Panc1 (cell line): ENCODE measurements at regions not wholly inside any gene's neighbourhood (a gene's known extent, or its start where the extent isn't known, plus 50 kb on each side); places are given as distances from the start of the nearest gene placed in this dataset.

Experiments used
- ATAC-seq: fragments of 200-7000 bp; cut with Tn5 transposase; 2 replicates; pipeline ENCODE4 v1.9.1; 2020; ENCODE audit warnings: mild to moderate bottlenecking, moderate library complexity
- BruUV-seq: library from RNA; stranded (reverse); fragments of 400-500 nt; replicated peaks from 2 replicates; lab custom pipeline; 2021; lab: Mats Ljungman, UMichigan
- CTCF ChIA-PET: fragments of 300-600 bp; sonication (Branson Sonifier 250); formaldehyde crosslinking; loops from one replicate; lab custom pipeline; 2022; ENCODE audit warnings: antibody characterized with exemption; lab: Charles Lee
- POLR2A ChIA-PET: fragments of 300-600 bp; sonication (Branson Sonifier 250); formaldehyde crosslinking; loops from one replicate; lab custom pipeline; 2022; ENCODE audit warnings: antibody characterized with exemption; lab: Charles Lee
- DNase-seq: peaks from one replicate; pipeline ENCODE4 v3.0.0-alpha.2; 2010; ENCODE audit warnings: low read depth, low spot score
- H3K27ac ChIP-seq: 2 replicates; pipeline ENCODE4 v1.5.1; 2011; ENCODE audit warnings: mild to moderate bottlenecking, low read length, inconsistent platforms
- H3K27me3 ChIP-seq: fragments of 200-500 bp; sonication (Bioruptor generic); 2 replicates; pipeline ENCODE4 v1.6.0; 2014; ENCODE audit warnings: low read length, inconsistent platforms; ENCODE audit not compliant: control insufficient read depth, insufficient read depth
- H3K36me3 ChIP-seq: fragments of 200-500 bp; sonication (Bioruptor generic); 2 replicates; pipeline ENCODE4 v1.5.1; 2014; ENCODE audit warnings: inconsistent platforms, mild to moderate bottlenecking, low read length, moderate library complexity; ENCODE audit not compliant: control insufficient read depth, insufficient read depth
- H3K4me1 ChIP-seq: 2 replicates; pipeline ENCODE4 v1.5.1; 2011; ENCODE audit warnings: inconsistent platforms, mild to moderate bottlenecking, low read length, moderate library complexity; ENCODE audit not compliant: control insufficient read depth, insufficient read depth
- H3K4me3 ChIP-seq, 2 experiments: 2 replicates each; pipeline ENCODE4 v1.5.1; 2011 to 2012; ENCODE audit warnings: low read depth in 2 of 2, low read length in 2 of 2, mild to moderate bottlenecking in 2 of 2, inconsistent platforms in 1 of 2, moderate library complexity in 1 of 2
- H3K9me3 ChIP-seq: fragments of 200-500 bp; sonication (Bioruptor generic); 2 replicates; pipeline ENCODE4 v1.5.1; 2014; ENCODE audit warnings: low read depth, mild to moderate bottlenecking, inconsistent platforms, low read length, moderate library complexity; ENCODE audit not compliant: control insufficient read depth, insufficient read depth
- POLR2AphosphoS5 ChIP-seq: IDR thresholded peaks from 2 replicates; pipeline ENCODE4 v1.6.1; 2012; ENCODE audit warnings: mild to moderate bottlenecking, low read depth, low read length, moderate library complexity
- SIN3A ChIP-seq: IDR thresholded peaks from 2 replicates; pipeline ENCODE4 v1.6.1; 2012; ENCODE audit warnings: low read depth, mild to moderate bottlenecking, low read length, moderate library complexity, borderline replicate concordance; ENCODE audit not compliant: insufficient read depth
- TCF7L2 ChIP-seq: IDR thresholded peaks from 2 replicates; pipeline ENCODE4 v1.6.1; 2011; ENCODE audit warnings: mild to moderate bottlenecking, low read depth, low read length, inconsistent platforms
- in situ Hi-C: cut with HindIII; loops from 2 replicates; pipeline ENCODE4 v1.10.0; 2016; ENCODE audit warnings: low sequenced_read_pairs, low pct_unique_long_range_greater_than_20kb
- intact Hi-C: fragments of 100-400 bp; cut with micrococcal nuclease; formaldehyde crosslinking; loops from one replicate; pipeline ENCODE4 v1.10.0; 2022; ENCODE audit not compliant: unreplicated experiment
- TF ChIP-seq, protein P1 (sequence below), 2 experiments: IDR thresholded peaks; 2 replicates each; pipeline ENCODE4 v1.6.1; 2011 to 2012; ENCODE audit warnings: low read depth in 2 of 2, control low read depth in 1 of 2, low read length in 1 of 2, mild to moderate bottlenecking in 1 of 2, moderate library complexity in 1 of 2; ENCODE audit not compliant: insufficient read depth in 1 of 2
- TF ChIP-seq, protein P2 (sequence below): fragments of 450-650 bp; IDR thresholded peaks from 2 replicates; pipeline ENCODE4 v1.5.1; 2017; ENCODE audit warnings: mild to moderate bottlenecking

GRCh38 chr13:59229861-59230260 lies 933.9 kb downstream of the DIAPH3 start:
- Histone ChIP-seq H3K4me3 (no peak overlapping the region), H3K9me3 (no peaks in the 10 kb centered on the region), H3K4me1 (no peaks in the 10 kb centered on the region), H3K27me3 (no peaks in the 10 kb centered on the region), H3K36me3 (no peaks in the 10 kb centered on the region), H3K27ac (no peak overlapping the region)
- ChIA-PET CTCF (no interaction called here), POLR2A (no interaction called here)
- no peak for ATAC-seq
- no TSS peak for BruUV-seq
- DNase-seq: no peak
- in situ Hi-C loops (no loop called here), intact Hi-C loops (no loop called here)
- TF ChIP-seq SIN3A: no peak
- TF ChIP-seq, protein P1, sequence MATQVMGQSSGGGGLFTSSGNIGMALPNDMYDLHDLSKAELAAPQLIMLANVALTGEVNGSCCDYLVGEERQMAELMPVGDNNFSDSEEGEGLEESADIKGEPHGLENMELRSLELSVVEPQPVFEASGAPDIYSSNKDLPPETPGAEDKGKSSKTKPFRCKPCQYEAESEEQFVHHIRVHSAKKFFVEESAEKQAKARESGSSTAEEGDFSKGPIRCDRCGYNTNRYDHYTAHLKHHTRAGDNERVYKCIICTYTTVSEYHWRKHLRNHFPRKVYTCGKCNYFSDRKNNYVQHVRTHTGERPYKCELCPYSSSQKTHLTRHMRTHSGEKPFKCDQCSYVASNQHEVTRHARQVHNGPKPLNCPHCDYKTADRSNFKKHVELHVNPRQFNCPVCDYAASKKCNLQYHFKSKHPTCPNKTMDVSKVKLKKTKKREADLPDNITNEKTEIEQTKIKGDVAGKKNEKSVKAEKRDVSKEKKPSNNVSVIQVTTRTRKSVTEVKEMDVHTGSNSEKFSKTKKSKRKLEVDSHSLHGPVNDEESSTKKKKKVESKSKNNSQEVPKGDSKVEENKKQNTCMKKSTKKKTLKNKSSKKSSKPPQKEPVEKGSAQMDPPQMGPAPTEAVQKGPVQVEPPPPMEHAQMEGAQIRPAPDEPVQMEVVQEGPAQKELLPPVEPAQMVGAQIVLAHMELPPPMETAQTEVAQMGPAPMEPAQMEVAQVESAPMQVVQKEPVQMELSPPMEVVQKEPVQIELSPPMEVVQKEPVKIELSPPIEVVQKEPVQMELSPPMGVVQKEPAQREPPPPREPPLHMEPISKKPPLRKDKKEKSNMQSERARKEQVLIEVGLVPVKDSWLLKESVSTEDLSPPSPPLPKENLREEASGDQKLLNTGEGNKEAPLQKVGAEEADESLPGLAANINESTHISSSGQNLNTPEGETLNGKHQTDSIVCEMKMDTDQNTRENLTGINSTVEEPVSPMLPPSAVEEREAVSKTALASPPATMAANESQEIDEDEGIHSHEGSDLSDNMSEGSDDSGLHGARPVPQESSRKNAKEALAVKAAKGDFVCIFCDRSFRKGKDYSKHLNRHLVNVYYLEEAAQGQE (IDR thresholded peaks at IDR 0.05; ENCODE audit: insufficient read depth in 1 of 2, low read depth in 2 of 2, low read length in 1 of 2): no peak
- TF ChIP-seq POLR2AphosphoS5: no peak
- TF ChIP-seq, protein P2, sequence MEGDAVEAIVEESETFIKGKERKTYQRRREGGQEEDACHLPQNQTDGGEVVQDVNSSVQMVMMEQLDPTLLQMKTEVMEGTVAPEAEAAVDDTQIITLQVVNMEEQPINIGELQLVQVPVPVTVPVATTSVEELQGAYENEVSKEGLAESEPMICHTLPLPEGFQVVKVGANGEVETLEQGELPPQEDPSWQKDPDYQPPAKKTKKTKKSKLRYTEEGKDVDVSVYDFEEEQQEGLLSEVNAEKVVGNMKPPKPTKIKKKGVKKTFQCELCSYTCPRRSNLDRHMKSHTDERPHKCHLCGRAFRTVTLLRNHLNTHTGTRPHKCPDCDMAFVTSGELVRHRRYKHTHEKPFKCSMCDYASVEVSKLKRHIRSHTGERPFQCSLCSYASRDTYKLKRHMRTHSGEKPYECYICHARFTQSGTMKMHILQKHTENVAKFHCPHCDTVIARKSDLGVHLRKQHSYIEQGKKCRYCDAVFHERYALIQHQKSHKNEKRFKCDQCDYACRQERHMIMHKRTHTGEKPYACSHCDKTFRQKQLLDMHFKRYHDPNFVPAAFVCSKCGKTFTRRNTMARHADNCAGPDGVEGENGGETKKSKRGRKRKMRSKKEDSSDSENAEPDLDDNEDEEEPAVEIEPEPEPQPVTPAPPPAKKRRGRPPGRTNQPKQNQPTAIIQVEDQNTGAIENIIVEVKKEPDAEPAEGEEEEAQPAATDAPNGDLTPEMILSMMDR: no peak
- TF ChIP-seq TCF7L2: no peak

DNA sequence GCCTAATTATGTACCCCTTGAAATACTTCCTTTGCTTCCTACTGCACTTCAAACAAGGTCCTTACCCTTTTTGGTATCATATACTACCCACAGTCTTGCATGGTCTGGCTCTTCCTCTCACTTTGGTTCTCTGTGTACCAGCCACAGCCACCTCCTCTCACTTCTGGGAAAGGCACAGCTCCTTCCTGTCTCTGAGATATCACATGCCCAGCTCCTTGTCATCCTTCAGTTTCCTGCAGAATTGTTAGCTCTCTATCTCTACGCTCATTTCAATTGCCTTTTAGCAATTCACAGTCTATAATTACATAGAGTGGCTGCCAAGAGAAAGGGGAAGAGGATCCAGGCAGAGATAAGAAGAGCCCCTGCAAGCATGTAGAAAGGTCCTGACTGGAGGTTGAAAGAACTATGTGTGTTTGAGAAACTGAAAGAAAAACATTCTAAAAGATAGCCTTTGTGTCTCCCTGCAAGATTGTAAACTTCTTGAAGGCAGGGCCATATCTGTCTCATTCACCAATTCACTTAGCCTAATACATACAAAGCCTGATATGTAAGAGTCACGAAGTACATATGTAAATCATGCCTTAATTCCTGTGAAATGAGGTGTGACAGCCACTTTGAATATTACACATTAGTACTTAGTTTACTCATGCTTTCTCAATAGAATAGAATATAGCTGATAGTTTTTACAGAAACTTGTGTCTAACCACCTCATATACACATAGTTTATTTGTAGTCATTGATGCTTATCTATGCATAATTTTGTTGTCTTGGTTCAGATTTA lies 933.1 kb downstream of the DIAPH3 start:
- no TSS peak for BruUV-seq
- no peak for ATAC-seq
- intact Hi-C loops: no loop called here
- POLR2A ChIA-PET: no interaction called here
- CTCF ChIA-PET: no interaction called here
- no peaks in the 10 kb centered on the region for H3K4me1 ChIP-seq
- no peaks in the 10 kb centered on the region for H3K36me3 ChIP-seq
- TF ChIP-seq, protein P1 (IDR thresholded peaks at IDR 0.05; ENCODE audit: insufficient read depth in 1 of 2, low read depth in 2 of 2, low read length in 1 of 2): no peak
- no peaks in the 10 kb centered on the region for H3K9me3 ChIP-seq
- in situ Hi-C loops: no loop called here
- H3K27me3 ChIP-seq: no peaks in the 10 kb centered on the region
- H3K27ac ChIP-seq: no peak overlapping the region
- DNase-seq: no peak
- no peak overlapping the region for H3K4me3 ChIP-seq
